Kidney (tissue), 13 donors: ENCODE measurements at regions not wholly inside any gene's neighbourhood (a gene's known extent, or its start where the extent isn't known, plus 50 kb on each side); places are given as distances from the start of the nearest gene placed in this dataset.

Source experiments
- DNase-seq, 5 donors: peaks; one replicate each; pipeline ENCODE4 v3.0.0-alpha.2; 2013 to 2020
- FAIRE-seq: peaks from 2 replicates; lab custom pipeline; 2012; peaks lifted over from hg19 to GRCh38; lab: Jason Lieb, UNC
- H3K27ac ChIP-seq, 2 donors: one replicate each; pipeline ENCODE4 v1.7.0; 2013; ENCODE audit warnings: low read depth in 2 of 2, low read length in 2 of 2, inconsistent platforms in 1 of 2
- H3K27me3 ChIP-seq: one replicate; pipeline ENCODE4 v1.7.1; 2013; ENCODE audit warnings: low read length, inconsistent platforms; ENCODE audit not compliant: control insufficient read depth, insufficient read depth
- H3K36me3 ChIP-seq, 3 donors: one replicate each; pipeline versions ENCODE4 v1.7.0 to v1.7.1; 2013; ENCODE audit warnings: low read length in 3 of 3, control low read depth in 1 of 3, inconsistent platforms in 1 of 3; ENCODE audit not compliant: insufficient read depth in 3 of 3, control insufficient read depth in 2 of 3
- H3K4me1 ChIP-seq, 3 donors: one replicate each; pipeline versions ENCODE4 v1.7.0 to v1.7.1; 2013; ENCODE audit warnings: low read length in 3 of 3, inconsistent platforms in 1 of 3, low read depth in 1 of 3; ENCODE audit not compliant: control insufficient read depth in 2 of 3, insufficient read depth in 2 of 3
- H3K4me3 ChIP-seq, 3 donors: one replicate each; pipeline versions ENCODE4 v1.7.0 to v1.8.1; 2013; ENCODE audit warnings: low read length in 3 of 3, control low read depth in 1 of 3, inconsistent platforms in 1 of 3
- H3K9ac ChIP-seq, 3 donors: one replicate each; pipeline versions ENCODE4 v1.7.0 to v1.7.1; 2013; ENCODE audit warnings: low read length in 3 of 3, control low read depth in 1 of 3, inconsistent platforms in 1 of 3
- H3K9me3 ChIP-seq, 3 donors: one replicate each; pipeline versions ENCODE4 v1.7.0 to v1.7.1; 2013; ENCODE audit warnings: low read length in 3 of 3, control low read depth in 1 of 3, inconsistent platforms in 1 of 3; ENCODE audit not compliant: control insufficient read depth in 2 of 3, insufficient read depth in 1 of 3
- intact Hi-C: fragments of 100-400 bp; cut with DNase I; formaldehyde crosslinking; loops from one replicate; pipeline ENCODE4 v1.11.1; 2022
- TF ChIP-seq, protein P1 (sequence below): IDR thresholded peaks from 3 replicates; pipeline ENCODE4 v1.5.1; 2012; ENCODE audit warnings: mild to moderate bottlenecking, moderate library complexity, borderline replicate concordance; ENCODE audit not compliant: insufficient read depth; ENCODE audit errors: extremely low read depth
- donor health status: control.
- donor health status: control.
- donor health status: control.
- donor health status: control.
- donor health status: control.
- donor health status: DM: yes; HTN: yes; CAD: no.
- donor health status: Normal renal cell carcinoma (clear cell type).

DNA sequence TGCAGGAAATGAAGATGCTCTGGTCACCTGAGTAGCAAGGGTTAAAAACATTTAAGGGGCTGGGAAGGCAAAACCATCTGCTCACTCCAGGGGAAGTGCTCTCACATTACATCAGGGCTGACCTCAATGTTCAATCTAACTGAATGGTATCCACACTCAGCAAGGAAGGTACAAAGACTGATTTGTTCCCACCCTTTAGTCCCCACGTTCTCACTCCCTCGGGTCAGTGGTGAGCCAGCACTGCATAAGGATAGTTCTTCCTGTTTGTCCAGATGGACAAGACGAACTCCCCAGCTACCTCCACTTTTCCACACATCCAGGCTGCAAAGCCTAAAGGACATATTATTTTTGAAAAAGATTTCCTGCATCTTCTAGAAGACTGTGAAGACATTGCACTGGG lies 126.6 kb upstream of the SLC14A2 start:
- Histone ChIP-seq H3K36me3 (no peaks in the 10 kb centered on the region), H3K4me3 (no peak overlapping the region), H3K27me3 (no peaks in the 10 kb centered on the region), H3K4me1 (no peaks in the 10 kb centered on the region), H3K27ac (no peak overlapping the region), H3K9me3 (no peaks in the 10 kb centered on the region), H3K9ac (no peak overlapping the region)
- no peak for DNase-seq
- FAIRE-seq, result no peak
- TF ChIP-seq, protein P1, sequence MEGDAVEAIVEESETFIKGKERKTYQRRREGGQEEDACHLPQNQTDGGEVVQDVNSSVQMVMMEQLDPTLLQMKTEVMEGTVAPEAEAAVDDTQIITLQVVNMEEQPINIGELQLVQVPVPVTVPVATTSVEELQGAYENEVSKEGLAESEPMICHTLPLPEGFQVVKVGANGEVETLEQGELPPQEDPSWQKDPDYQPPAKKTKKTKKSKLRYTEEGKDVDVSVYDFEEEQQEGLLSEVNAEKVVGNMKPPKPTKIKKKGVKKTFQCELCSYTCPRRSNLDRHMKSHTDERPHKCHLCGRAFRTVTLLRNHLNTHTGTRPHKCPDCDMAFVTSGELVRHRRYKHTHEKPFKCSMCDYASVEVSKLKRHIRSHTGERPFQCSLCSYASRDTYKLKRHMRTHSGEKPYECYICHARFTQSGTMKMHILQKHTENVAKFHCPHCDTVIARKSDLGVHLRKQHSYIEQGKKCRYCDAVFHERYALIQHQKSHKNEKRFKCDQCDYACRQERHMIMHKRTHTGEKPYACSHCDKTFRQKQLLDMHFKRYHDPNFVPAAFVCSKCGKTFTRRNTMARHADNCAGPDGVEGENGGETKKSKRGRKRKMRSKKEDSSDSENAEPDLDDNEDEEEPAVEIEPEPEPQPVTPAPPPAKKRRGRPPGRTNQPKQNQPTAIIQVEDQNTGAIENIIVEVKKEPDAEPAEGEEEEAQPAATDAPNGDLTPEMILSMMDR, result no peak
- intact Hi-C loops, result no loop called here

DNA sequence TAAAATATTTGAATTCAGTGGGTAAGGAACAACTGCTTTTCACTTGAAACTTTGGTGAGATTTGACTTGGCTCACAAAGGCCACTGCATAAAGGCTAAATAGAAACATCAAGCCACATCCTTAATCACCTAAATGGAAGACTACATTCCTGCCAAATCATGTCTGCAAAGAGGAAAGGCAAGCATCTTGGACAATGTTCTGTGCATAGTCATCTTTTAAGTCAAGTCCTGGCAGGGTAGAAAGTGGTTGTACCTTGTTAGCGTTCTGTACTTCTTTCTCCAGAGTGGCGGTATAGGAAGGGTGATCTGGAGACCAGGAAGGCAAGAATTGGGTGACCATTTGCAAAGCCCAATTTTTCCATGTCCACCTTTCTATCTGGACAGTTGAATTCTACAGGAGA lies 121.4 kb upstream of the SLC14A2 start:
- no peaks in the 10 kb centered on the region for H3K9me3 ChIP-seq
- TF ChIP-seq, protein P1, result no peak
- no peaks in the 10 kb centered on the region for H3K4me1 ChIP-seq
- intact Hi-C loops, result no loop called here
- H3K4me3 ChIP-seq, result no peak overlapping the region
- DNase-seq (no peak), FAIRE-seq (no peak)
- H3K36me3 ChIP-seq, result no peaks in the 10 kb centered on the region
- H3K9ac ChIP-seq, result no peak overlapping the region
- H3K27ac ChIP-seq, result no peak overlapping the region
- H3K27me3 ChIP-seq, result no peaks in the 10 kb centered on the region

DNA sequence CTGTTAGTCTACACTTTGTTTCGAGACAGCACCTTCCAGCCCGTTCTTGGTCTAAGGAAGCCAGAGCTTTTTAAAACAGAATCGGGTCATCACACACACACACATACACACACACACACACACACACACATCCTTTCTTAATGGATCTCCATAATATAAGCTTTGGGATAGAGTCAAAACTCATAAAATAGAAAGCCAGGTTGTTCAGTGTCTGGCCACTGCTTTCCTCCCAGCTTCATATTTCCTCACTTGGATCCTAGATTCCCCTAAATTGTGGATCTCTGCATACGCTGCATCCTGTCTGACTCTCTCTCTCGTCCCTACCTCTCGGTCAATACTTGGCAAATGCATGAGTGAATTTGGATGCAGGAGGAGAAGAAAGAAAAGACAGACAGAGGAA lies 120.5 kb upstream of the SLC14A2 start:
- DNase-seq (no peak), FAIRE-seq (no peak)
- Histone ChIP-seq H3K27ac (no peak overlapping the region), H3K4me3 (no peak overlapping the region), H3K27me3 (no peaks in the 10 kb centered on the region), H3K36me3 (no peaks in the 10 kb centered on the region), H3K4me1 (no peaks in the 10 kb centered on the region), H3K9ac (no peak overlapping the region), H3K9me3 (no peaks in the 10 kb centered on the region)
- intact Hi-C loops, result no loop called here
- TF ChIP-seq, protein P1, result no peak

DNA sequence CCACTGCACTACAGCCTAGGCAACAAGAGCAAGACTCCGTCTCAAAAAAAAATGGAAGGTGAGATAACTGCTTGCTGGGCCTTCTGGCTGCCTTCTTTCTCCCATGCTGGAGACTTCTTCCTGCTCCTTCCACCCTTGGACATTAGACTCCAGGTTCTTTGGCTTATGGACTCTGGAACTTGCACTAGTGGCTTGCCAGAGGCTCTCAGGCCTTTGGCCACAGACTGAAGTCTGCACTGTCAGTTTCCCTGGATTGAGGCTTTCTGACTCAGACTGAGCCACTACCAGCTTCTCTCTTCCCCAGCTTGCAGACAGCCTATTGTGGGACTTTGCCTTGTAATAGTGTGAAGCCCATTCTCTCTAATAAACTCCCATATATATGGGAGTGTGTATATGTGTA lies 118.5 kb upstream of the SLC14A2 start:
- TF ChIP-seq, protein P1, result no peak
- no peaks in the 10 kb centered on the region for H3K9me3 ChIP-seq
- no peak overlapping the region for H3K27ac ChIP-seq
- no peaks in the 10 kb centered on the region for H3K36me3 ChIP-seq
- no peak for DNase-seq
- no peak for FAIRE-seq
- no peaks in the 10 kb centered on the region for H3K4me1 ChIP-seq
- intact Hi-C loops, result no loop called here
- no peak overlapping the region for H3K9ac ChIP-seq
- H3K27me3 ChIP-seq, result no peaks in the 10 kb centered on the region
- no peak overlapping the region for H3K4me3 ChIP-seq
